HG02642 (cell line): ENCODE measurements at regions not wholly inside any gene's neighbourhood (a gene's known extent, or its start where the extent isn't known, plus 50 kb on each side); places are given as distances from the start of the nearest gene placed in this dataset.
"Not testable (repeated sequence)": the region's sequence is repeated elsewhere in the genome, so short reads cannot be mapped to it uniquely, and the experiment has no call there.

ENCODE experiments used
- ATAC-seq: cut with Tn5 transposase; IDR thresholded peaks from one replicate; pipeline ENCODE4 v1.9.1; 2021; ENCODE audit warnings: mild to moderate bottlenecking; ENCODE audit not compliant: unreplicated experiment, poor library complexity

DNA sequence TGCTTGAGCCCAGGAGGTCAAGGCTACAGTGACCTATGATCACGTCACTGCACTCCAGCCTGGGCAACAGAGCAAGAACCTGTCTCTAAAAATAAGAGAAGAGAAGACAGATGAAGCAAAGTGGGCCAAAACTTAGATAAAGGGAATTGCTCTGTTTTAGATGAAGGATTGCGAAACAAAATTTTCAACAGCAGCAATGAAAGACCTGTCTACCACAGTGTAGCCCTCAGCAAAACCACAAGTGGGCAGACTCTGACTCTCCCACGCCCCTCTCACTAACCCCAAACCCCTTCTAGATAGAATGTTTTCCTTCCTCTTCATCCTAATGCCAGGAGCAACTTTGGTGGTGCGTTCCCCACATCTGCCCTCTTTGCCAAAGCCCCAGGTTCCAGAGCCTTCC is 105.6 kb upstream of the ALDH3B2 start:
- ATAC-seq = no peak

DNA sequence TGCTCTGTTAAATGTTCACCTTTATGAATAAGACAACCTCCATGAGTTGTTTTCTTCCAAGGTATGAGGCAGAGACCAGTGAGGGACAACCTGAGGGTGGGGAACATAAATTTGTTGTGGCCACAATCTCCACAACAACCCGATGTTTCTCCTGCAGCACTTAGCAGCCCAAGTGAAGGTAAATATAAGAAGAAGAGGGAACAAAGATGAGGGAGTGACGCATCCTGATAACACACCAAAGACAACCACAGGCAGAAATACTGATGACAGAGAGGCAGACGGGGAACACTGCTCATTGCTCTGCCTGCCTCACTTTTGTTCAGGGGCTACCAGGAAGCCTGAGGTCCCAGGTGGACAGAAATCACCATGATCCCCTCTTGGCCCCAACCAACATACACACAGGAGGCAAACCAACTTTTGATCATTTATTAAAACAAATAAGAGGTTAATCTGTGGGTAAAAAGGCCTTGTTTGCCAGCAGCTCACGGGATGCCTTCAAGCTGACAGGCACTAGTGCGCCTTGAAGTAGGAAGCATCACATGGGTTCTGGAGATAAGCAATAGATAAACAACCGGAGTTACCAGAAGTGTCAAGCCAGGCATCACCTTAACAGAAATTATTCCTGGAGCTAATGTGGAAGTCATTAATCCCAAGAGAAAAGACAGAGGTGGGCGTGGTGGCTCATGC is 104.9 kb upstream of the ALDH3B2 start:
- ATAC-seq = not testable (repeated sequence)

DNA sequence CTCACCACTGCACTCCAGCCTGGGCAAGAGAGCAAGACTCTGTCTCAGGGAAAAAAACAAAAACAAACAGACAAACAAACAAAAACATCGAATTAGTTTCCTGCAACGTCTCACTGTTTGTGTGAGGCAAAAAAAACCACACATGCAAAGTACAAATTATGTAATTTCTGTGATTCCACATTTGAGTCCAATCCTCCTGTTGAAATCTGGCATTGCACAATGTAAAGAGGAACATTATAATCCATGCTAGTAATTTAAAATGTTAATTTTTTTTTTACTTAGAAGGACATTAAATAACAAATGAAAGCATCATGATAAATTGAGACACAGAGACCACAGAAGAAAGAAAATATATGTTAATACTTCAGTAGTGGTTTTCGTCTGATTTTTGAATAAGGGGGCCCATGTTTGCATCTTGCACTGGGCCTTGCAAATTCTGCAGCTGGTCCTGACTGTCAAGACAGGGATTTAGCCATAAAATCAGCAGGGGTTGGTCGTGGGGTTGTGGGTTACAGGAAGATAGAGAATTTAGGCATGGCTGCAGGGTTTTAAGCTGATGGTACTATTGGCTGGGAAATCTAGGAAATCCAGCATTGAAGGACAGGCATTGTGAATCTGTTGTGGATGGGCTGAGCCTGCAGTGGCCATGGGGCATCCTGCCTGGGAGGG is 102.6 kb upstream of the ALDH3B2 start:
- no peak for ATAC-seq

DNA sequence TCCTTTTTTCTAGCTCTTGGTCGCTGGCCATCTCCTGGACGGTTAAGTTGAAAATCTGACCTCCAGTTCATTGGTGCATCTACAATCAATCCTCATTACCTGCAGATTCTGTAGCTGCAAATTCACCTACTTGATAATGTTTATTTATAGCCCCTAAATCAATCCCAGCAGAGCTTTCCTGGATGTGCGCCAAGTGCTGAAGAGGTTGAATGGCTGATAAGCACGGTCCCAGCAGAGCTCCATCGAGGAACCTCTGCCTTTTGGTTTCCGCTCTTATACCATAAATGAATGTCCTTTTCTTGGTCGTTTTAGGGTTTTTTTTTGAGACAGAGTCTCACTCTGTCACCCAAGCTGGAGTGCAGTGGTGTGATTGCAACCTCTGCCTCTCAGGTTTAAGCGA is 99.8 kb upstream of the ALDH3B2 start:
- not testable (repeated sequence) for ATAC-seq

DNA sequence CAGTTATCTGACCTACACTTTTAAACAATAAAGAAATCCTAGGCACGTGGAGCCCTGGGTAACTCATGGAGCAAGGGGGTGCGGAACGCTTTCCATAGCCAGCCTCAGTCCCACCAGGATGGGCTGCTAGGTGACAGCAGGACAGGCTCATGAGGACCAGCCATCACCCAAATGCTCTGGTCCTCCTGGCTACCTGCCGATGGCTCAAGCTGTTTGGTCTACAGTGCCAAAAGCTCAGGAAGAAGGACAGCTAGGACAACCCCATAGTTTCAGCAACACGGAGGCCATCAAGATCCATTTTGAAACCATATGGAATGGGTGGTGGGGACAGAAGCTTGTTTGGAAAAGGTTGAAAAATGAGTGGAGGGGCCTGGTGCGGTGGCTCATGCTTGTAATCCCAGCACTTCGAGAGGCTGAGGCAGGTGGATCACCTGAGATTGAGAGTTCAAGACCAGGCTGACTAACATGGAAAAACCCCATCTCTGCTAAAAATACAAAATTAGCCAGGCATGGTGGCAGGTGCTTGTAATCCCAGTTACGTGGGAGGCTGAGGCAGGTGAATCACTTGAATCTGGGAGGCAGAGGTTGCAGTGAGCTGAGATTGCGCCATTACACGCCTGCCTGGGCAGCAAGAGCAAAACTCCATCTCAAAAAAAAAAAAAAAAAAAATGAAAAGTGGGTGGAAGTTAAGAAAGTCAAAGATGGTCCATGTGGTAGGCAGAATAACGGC is 93.7 kb upstream of the ALDH3B2 start:
- not testable (repeated sequence) for ATAC-seq

DNA sequence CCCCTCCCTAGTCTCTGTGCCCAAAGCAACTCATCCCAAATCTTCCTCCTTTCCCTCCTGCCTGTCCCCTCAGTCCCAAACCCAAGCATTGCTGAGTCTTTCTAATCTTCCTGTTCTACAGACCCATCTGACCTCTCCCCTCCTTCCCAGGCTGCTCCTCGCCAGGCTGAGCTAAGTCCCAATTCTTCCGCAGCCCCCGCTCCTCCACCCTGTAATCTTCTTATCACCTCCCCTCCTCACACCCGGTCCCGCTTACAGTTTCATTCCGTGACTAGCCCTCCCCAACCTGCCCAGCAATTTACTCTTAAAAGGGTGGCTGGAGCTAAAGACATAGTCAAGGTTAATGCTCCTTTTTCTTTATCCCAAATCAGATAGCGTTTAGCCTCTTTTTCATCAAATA is 86.8 kb upstream of the ALDH3B2 start:
- ATAC-seq = not testable (repeated sequence)

DNA sequence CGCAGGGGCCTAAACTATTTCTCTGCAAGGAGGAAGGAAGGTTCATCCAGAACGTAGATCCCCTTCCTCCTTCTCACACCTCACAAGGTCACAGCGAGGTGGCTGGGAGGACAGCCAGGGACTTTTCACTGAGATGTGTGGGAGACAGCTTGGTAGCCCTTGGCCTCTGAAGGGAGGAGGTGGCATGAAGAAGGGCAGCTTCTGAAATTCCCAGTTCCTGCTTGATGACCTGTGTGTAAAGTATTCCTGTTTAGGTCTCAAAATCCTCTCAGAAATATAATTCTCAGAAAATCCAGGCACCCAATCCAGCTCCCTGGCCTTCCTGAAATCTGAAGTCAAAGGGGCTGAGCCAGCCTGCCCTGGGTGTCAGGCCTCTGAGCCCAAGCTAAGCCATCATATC is 84.9 kb upstream of the ALDH3B2 start:
- ATAC-seq = not testable (repeated sequence)

DNA sequence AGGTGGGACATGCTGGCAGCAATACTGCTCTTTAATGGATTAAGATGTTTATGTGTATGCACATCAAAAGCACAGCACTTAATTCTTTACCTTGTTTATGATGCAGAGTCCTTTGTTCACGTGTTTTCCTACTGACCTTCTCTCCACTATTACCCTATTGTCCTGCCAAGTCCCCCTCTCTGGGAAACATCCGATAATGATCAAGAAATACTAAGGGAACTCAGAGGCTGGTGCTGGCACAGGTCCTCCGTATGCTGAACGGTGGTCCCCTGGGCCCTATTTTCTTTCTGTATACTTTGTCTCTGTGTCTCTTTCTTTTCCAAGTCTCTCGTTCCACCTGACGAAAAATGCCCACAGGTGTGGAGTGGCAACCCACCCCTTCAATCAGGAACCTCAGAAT is 84.0 kb upstream of the ALDH3B2 start:
- not testable (repeated sequence) for ATAC-seq

DNA sequence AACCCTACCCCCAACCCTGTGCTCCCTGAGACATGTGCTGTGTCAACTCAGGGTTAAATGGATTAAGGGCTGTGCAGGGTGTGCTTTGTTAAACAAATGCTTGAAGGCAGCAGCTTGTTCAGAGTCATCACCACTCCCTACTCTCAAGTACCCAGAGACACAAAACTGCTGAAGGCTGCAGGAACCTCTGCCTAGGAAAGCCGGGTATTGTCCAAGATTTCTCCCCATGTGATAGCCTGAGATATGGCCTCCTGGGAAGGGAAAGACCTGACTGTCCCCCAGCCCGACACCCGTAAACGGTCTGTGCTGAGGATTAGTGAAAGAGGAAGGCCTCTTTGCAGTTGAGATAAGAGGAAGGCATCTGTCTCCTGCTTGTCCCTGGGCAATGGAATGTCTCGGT is 83.6 kb upstream of the ALDH3B2 start:
- not testable (repeated sequence) for ATAC-seq

DNA sequence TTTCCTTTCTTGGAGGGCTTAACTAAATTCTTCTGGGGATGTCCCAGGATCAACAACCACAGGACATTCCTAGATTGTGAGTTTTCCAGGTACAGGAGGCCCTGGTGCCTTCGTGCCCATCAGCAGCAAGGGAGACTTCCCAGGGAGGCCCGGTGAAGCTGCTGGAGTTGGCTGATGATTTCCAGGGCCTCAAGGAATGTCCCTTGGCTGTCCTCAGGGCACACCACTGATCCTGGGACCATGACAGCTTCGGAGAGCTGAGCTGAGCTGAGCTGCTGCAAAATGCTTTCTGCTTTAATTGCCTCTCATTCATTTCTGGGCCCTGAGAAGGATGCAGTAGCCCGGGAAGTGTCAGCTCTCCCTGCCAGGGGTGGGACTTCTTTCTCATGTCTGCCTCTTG is 79.4 kb upstream of the ALDH3B2 start:
- ATAC-seq = not testable (repeated sequence)

DNA sequence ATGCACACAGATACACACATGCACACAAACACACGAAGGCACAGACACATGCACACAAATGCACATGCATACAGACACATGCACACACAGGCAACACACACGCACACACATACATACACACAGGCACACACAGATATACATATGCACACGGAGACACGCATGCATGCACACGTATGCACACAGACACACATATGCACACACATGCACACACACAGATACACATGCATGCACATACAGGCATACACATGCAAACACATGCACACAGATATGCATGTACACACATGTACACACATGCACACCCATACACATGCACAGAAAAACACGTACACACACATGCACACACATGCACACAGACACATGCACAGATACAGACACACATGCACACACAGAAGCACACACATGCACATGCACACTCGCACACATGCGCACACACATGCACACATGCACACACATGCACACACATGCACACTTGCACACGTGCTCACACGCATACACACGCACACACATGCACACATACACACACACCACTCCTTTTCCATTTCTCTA is 70.8 kb upstream of the ALDH3B2 start:
- ATAC-seq = no peak

DNA sequence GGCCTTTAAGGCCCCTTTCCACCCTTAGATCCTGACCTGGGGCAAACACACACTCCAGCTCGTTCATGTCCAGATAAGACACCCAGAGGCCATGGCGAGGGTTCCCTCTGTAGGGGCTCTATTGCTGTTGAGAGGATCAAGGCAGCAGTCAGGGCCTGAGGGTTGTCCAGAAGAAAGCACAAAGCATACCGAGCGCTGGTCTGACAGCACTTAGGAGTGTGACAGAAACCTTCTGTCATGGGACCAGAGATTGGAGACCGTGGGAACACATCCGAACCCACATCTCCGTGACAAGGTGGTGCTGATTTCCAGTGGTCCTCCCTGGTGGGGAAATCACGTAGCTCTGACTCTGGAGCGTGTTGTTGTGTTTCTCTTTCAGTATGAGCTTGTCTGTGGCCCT is 69.8 kb upstream of the ALDH3B2 start:
- ATAC-seq = not testable (repeated sequence)

DNA sequence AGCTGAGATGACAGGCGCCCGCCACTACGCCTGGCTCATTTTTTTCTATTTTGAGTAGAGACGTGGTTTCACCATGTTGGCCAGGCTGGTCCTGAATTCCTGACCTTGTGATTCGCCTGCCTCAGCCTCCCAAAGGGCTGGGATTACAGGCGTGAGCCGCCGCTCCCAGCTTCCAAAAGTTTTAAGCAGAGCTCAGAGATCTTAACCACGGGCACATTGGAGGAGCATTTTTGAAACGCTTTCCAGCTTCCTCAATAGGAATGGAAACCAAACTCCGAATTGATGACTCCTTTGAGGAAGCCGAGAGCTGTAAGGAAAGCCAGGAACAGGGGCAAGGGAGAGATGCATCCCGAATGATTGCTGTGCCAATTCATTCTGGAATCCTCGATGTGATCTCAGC is 63.8 kb upstream of the ALDH3B2 start:
- ATAC-seq = not testable (repeated sequence)

DNA sequence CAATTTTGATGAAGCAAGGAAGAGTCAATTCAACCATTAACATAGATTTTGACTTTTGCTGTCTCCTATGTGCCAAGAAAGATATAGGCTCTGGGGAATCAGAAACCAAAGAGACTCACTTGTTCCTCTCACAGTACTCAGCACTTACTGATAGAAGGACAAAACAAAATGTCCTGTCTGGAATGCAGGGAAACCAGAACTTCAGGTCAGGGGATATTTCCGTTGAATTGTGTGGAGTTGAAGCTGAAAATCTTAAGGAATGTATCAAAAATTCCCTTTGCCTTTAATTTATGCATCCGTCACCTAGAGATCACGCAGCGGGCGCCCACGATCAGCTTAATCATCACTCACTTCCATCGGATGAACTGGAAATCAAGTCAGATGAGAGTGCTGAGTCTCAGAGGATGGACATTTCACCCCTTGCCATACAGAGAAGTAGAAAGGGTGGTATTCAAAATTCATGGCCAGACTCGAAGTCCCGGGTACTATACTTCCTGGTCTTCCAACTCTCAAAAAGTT is 63.2 kb upstream of the ALDH3B2 start:
- ATAC-seq = not testable (repeated sequence)

DNA sequence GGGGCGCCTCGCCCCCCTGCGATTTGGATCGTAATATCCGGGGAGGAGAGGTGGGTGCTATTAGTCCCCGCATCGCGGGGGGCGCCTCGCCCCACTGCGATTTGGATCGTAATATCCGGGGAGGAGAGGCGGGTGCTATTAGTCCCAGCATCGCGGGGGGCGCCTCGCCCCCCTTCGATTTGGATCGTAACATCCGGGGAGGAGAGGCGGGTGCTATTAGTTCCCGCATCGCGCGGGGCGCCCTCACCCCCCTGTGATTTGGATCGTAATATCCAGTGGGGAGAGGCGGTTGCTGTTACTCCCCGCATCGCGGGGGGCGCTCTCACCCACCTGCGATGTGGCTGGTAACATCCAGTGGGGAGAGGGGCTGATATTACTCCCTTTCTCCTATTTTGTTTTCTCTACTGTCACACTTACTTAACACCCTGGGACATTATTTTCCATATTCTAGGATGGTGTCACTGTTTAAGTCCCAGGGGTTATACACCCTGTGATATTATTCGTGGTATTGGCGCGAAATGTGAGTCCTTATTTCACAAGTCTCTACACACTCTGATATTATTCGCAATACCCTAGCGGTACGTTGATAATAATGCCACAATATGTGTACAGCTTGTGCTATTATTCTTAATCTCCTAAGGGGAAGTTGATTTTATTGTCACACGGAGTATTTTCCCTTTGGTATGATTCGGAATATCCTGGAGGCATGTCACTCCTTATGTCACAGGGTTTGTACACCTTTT is 57.8 kb upstream of the ALDH3B2 start:
- ATAC-seq = no peak

DNA sequence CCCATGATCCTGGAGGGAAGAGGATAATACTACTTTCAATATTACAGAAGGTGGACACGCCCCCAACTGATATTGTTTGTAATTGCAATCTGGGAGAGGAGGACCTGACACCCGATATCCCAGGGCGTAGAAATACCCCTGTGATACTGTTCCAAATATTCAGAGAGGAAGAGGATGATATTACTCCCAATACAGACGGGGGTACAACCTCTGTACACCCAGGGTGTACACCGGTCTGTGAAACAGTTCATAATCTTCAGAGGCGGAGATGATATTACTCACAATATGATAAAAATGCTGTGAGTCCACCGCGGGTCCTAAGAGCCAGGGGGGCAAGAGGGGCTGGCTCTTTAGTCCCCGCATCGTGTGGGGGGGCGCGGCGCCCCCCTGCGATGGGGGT is 57.2 kb upstream of the ALDH3B2 start:
- ATAC-seq = no peak

DNA sequence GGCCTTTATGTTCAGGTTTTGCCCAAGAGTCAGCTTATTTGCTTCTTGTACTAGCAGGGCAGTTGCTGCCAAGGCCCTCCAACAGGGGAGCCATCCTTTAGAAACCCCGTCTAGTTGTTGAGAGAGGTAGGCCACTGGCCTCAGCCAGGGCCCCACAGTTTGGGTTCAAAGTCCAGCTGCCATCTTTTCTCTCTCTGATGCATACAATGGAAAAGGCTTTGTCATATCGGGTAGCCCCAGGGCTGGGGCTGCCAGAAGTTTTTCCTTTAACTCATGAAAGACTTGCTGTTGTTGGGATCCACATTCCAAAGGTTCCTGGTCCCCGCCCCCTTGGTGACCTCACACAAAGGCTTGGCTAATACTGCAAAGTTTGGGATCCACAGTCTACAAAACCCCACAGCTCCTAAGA is 53.7 kb upstream of the ALDH3B2 start:
- ATAC-seq = not testable (repeated sequence)

DNA sequence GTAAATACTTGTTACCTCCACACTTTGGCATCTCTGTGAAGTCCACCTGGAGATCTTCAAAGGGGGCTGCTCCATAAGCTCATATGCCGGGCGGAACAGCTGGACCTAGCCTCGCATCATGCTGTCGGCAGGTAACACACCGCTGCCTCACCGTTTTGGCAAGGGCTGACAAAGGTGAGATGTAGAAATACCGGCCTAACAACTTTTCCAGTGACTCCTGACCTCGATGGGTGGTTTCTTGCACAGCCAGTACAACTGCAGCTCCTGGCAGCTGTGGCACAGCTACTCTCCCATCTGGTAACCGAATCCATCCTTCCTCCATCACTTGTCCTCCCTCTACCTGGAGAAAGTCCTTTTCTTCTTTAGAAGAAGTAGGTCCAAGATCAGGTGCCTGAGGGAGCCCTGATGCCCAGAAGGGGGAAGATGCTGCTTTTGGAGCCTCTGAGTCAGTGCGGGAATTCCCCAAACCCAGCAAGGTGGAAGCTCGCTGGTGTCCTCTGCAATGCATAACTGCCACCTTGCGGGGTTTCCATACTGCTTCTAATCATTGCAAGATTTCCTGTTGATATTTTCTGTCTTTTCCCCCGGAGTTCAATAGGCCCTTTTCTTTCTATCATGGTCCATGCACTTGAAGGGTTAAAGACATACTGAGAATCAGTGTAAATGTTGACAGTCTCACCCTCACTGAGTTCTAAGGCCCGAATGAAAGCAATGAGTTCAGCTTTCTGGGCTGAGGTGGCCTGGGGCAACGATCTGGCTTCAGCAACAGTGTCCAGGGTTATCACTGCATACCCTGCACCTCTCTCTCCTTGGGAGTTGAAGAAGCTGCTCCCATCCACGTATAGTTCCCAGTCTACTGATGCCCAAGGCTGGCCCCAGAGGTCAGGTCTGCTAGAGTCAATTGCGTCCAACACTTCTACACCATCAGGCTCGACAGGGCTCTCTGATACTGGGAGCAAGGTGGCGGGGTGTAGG is 52.9 kb upstream of the ALDH3B2 start:
- not testable (repeated sequence) for ATAC-seq
